PFSK-1 (cell line): ENCODE measurements at regions not wholly inside any gene's neighbourhood (a gene's known extent, or its start where the extent isn't known, plus 50 kb on each side); places are given as distances from the start of the nearest gene placed in this dataset.

ENCODE experiments used
- FOXP2 ChIP-seq: optimal IDR thresholded peaks from 2 replicates; pipeline ENCODE3; 2011; ENCODE audit warnings: borderline replicate concordance, control low read depth, inconsistent platforms; ENCODE audit not compliant: insufficient read depth; ENCODE audit errors: extremely low read length, extremely low read depth
- POLR2AphosphoS5 ChIP-seq: IDR thresholded peaks from 2 replicates; pipeline ENCODE4 v1.6.1; 2012; ENCODE audit warnings: low read depth, mild to moderate bottlenecking, control low read depth, low read length, moderate library complexity
- REST ChIP-seq, 2 experiments: IDR thresholded peaks; 2 replicates each; pipeline versions ENCODE4 v1.6.1 to v1.8.0; 2011 to 2012; ENCODE audit warnings: low read depth in 2 of 2, low read length in 2 of 2, control low read depth in 1 of 2, inconsistent platforms in 1 of 2, mild to moderate bottlenecking in 1 of 2, moderate library complexity in 1 of 2; ENCODE audit not compliant: insufficient read depth in 1 of 2
- SIN3A ChIP-seq: IDR thresholded peaks from 2 replicates; pipeline ENCODE4 v1.6.1; 2012; ENCODE audit warnings: mild to moderate bottlenecking, low read length, moderate library complexity, borderline replicate concordance; ENCODE audit not compliant: insufficient read depth
- TAF1 ChIP-seq: IDR thresholded peaks from 2 replicates; pipeline ENCODE4 v1.6.1; 2012; ENCODE audit warnings: low read length, control low read depth, borderline replicate concordance; ENCODE audit not compliant: insufficient read depth

- TF ChIP-seq REST (IDR thresholded peaks at IDR 0.05; ENCODE audit: insufficient read depth in 1 of 2, low read depth in 2 of 2, low read length in 2 of 2) (no peak), TAF1 (no peak), FOXP2 (no peak), SIN3A (no peak), POLR2AphosphoS5 (no peak)
Observed at GRCh38 chr22:47816121-47816862, 1053.8 kb downstream of the TBC1D22A start.

DNA sequence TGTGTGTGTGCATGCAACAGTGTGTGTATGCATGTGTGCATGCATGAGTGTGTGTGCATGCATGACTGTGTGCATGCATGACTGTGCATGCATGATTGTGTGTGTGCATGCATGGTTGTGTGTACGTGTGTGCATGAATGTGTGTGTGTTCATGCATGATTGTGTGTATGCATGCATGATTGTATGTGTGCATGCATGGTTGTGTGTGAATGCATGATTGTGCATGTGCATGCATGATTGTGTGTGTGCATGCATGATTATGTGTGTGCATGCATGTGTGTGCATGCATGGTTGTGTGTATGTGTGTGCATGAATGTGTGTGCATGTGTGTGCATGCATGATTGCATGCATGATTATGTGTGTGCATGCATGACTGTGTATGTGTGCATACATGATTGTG lies 1052.0 kb downstream of the TBC1D22A start:
- no peak for TF ChIP-seq REST (IDR thresholded peaks at IDR 0.05; ENCODE audit: insufficient read depth in 1 of 2, low read depth in 2 of 2, low read length in 2 of 2)
- TF ChIP-seq SIN3A = no peak
- TF ChIP-seq POLR2AphosphoS5 = no peak
- no peak for TF ChIP-seq FOXP2
- no peak for TF ChIP-seq TAF1

- TF ChIP-seq SIN3A (no peak), POLR2AphosphoS5 (no peak), FOXP2 (no peak), REST (IDR thresholded peaks at IDR 0.05; ENCODE audit: insufficient read depth in 1 of 2, low read depth in 2 of 2, low read length in 2 of 2) (no peak), TAF1 (no peak)
Observed at GRCh38 chr22:47813661-47814060, 1051.2 kb downstream of the TBC1D22A start.

GRCh38 chr22:47811971-47812370 lies 1049.5 kb downstream of the TBC1D22A start:
- TF ChIP-seq TAF1 = no peak
- no peak for TF ChIP-seq SIN3A
- no peak for TF ChIP-seq REST (IDR thresholded peaks at IDR 0.05; ENCODE audit: insufficient read depth in 1 of 2, low read depth in 2 of 2, low read length in 2 of 2)
- TF ChIP-seq FOXP2 = no peak
- TF ChIP-seq POLR2AphosphoS5 = no peak
